ENCODE measurements at regions not wholly inside any gene's neighbourhood (a gene's known extent, or its start where the extent isn't known, plus 50 kb on each side); places are given as distances from the start of the nearest gene placed in this dataset.

DNA sequence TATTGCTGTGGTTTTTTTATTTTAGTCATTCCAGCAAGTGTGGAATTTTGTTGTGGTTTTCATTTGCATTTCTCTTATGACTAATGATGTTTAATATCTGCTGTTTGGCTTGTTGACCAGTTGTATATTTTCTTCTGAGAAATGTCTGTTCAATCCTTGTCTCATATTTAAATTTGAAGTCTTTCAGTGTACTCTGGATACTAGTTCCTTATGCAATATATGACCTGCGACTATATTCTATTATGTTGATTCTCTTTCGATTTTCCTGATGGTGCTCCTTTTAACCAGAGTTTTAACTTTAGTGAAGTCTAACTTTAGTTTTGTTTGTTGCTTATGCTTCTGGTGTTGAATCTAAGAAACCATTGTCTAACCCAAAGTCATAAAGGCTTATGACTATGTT is 1528.0 kb downstream of the TECRL start:
- no peak for DNase-seq (ENCODE audit: low read depth)

DNA sequence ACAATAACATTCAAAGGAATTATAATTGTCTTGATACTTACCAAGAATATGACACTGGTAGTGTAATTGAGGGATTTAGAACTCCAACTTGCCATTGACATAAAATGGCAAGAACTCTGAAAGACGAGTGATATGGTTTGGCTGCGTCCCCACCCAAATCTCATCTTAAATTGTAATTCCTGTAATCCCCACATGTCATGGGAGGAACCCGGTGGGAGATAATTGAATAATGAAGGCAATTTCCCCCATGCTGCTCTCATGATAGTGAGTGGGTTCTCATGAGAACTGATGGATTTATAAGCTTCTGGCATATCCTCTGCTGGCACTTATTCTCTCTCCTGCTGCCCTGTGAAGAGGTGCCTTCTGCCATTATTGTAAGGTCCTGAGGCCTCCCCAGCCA is 1536.4 kb downstream of the TECRL start:
- DNase-seq (ENCODE audit: low read depth), result no peak

DNA sequence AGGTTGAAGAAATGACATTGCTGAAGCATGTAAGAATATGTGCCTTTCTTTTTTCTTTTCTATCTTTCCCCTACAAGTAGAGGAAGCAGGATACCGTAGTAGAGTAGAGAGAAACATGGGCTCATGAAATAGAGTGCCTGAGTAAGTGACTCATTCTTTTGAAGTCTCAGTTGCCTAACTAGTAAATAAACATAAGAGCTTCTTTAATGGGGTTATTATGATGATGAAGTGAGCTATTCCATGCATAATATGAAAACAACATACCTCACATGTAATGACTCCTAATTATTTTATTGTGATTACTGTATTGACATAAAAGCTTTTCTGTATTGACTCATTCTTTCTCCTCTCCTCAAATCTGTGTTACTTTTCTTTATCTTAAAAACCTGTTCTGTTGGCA is 1538.2 kb downstream of the TECRL start:
- no peak for DNase-seq (ENCODE audit: low read depth)

DNA sequence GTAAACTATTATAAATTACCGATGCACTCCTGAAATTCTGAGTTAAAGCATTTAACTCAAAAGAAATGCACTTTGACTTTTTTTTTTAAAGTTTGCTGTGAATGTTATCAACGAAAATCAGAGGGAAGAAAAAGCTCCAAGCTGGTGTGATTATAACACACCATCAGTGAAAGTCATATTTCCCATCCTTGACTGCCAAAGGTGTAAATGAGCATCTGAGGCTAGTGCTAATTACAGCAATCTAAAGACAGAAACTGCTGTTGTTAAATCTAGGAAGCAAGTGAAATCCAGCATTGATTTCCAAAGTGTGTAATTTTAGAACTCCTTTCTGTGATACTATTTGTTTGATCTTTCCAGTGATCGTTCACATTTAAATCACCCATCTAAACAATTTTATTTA is 1538.8 kb downstream of the TECRL start:
- no peak for DNase-seq (ENCODE audit: low read depth)

DNA sequence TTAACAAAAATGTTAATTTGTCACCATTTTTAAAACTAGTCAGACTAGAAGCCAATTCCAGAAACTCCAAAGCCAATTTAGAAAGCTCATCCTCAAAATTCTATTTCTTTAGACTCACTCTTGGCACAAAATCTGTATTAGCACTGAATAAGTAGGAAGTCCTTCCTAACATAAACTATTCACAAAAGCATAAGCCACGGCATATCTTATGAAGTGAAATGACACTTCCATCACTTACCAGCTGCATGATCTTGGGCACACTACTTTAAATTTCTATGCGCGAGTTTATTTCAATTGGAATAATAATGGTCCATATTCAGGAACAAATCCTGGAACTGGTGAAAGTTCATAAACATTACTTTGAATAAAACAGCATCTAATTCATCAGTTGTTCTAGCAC is 1544.0 kb downstream of the TECRL start:
- DNase-seq (ENCODE audit: low read depth), result no peak

DNA sequence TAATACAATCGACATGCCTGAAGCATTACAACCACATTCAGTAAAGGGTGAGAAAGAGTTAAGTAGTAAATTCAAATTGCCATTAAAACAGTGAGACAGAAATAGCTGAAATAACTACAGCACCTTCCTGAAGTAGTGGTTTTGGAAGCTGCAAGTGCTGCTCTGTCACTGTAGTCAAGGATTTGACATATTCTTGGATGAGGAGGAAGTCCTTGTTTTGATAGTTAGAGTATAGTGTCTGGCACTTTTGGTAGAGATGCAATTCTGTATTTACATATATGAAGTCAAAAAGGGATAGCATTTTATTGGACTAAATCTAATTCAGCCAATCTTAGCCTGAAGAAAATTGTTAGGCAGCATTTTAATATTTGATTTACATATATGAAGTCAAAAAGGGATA is 1559.6 kb downstream of the TECRL start:
- DNase-seq (ENCODE audit: low read depth), result no peak

DNA sequence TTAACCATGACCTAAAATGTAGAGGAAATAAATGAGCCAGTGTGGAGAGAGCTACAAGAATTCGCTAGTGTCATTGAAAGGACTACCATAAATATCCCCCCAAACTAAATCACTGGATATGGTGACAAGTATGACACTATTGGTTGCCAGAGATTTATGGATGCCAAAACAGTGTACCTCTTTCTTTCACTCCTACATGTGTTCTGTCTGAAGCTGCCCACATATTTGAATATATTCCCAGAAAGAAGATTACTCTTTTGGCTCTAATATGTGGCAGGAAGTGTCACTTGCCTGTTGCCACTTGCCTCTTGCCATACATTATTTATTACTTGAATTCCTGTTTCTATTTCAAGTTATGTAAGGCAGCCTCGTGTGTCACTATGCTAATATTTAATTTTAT is 1573.6 kb downstream of the TECRL start:
- DNase-seq (ENCODE audit: low read depth), result no peak

DNA sequence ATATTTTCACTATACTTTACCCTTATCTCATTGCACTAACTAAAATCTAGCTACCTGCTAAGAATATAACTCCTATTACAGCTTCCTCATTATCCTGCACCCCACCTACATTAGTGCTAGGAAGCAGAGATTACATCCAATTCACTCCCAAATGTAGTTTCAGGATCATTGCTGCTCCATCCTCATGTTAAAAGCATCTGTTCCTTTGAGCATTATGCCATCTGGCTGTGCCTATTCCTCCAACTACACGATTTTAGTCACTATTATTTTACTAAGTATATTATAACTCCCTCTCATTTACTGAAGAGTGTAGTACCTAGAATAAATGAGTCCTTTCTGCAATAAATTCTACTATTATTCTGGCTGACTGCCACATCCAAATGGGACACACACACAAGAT is 1586.9 kb downstream of the TECRL start:
- no peak for DNase-seq (ENCODE audit: low read depth)

DNA sequence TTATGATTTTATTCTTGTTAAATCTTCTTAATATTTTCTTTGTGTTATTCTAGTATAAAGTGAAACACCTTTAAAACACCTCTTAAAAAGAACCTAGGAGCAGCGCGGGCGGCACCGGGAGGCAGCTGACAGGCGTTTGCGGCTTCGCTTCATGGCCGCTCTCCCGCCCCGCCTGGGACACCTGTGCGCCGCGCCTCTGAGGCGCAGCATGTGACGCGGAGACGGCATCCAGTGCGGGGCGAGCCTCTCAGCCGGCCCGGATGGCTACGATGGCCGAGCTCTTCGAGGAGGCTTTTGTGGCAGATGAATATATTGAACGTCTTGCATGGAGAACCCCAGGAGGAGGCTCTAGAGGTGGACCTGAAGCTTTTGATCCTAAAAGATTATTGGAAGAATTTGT is 1592.7 kb downstream of the TECRL start:
- no peak for DNase-seq (ENCODE audit: low read depth)

DNA sequence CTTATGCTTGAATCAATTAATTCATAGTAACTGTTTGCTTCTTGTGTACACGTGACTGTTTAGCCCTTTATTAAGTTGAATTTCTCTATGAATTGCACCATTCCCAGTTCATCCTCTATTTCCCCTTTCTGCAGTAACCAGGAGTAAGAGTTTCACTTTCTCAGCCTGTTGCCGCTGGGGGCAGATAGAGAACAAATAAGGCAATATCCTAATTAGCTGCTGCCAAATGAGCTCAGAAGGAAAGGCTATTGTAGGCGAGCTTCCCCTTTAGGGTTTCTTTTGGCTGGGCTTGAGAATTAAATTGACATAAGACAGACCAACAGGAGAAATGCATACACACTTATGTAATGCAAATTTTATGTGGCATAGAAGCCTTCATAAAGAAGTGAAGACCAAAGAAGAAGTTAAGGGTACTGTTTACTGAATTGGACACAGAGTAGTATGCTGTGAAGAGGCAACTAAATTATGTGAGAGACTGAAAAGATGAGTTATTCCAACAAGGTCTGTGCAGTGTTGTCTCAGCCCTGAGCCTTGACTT is 1594.7 kb downstream of the TECRL start:
- DNase-seq (ENCODE audit: low read depth), result no peak

DNA sequence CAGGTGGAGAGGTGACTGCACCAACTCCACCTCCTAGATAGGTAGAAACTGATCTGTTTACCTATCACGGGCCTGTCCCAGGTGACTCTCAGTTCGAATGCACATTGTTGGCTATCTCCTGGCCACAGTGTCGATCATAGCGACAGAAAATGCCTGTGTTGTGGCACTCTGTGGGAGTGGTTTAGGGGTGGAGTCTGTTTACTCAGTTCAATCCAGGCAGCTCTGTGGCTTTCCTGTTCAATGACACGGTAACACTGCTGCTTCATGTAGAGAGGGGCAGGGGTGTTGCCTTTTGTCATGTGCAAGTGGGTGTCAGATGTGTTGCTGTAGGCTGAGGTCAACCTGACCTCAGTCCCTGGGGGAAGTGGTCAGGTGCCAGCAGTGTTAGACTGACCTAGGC is 1602.4 kb downstream of the TECRL start:
- DNase-seq (ENCODE audit: low read depth), result no peak

DNA sequence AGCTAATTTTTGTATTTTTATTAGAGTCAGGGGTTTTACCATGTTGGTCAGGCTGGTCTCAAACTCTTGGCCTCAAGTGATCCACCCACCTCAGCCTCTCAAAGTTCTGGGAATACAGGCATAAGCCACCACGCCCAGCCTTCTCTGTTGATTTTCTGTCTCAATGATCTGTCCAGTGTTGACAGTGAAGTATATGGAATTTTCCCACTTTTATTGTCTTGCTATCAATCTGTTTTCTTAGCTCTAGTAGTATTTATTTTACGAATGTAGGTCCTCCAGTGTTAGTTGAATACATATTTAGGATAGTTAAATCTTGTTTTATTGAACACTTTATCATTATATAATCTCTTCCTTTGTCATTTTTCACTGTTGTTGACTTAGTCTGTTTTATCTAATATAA is 1603.9 kb downstream of the ADGRL3 start:
- DNase-seq (ENCODE audit: low read depth), result no peak

DNA sequence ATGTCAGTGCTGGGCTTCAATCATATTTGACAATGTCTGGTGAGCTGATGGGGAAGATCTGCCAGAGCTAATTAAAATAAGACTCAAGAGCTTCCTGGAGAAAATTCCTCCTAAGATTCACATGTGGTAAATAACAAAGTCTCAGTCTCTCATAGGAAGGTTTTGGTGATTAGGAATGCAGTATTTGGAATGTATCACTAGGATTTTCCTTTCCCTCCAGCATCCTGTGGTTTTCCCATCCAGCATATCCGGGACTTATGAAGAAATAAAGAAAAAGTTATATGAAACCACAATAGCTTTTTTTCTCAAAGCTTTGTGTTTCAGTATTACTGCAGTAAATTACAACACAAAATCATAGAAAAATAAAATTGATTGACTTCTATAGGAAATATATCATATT is 1597.1 kb downstream of the ADGRL3 start:
- DNase-seq (ENCODE audit: low read depth), result no peak

DNA sequence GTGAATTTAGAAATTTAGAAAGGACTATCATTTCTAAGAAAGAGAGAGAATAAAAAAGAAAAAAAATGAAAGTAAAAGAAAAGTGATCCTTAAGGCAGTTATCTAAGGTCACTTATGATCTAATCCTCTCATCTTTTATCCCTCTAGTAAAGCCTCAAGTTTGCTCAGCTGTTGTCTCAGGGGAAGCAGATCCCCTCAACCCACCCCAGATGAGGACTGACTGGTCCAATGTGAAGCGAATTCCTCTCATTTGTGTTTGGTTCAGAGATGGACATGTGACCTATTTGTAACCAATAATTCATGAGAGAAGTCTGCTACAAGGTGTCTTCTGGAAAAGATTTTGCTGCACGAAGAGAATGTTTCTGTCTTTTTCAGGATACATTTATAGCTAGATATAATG is 1591.3 kb downstream of the ADGRL3 start:
- no peak for DNase-seq (ENCODE audit: low read depth)

DNA sequence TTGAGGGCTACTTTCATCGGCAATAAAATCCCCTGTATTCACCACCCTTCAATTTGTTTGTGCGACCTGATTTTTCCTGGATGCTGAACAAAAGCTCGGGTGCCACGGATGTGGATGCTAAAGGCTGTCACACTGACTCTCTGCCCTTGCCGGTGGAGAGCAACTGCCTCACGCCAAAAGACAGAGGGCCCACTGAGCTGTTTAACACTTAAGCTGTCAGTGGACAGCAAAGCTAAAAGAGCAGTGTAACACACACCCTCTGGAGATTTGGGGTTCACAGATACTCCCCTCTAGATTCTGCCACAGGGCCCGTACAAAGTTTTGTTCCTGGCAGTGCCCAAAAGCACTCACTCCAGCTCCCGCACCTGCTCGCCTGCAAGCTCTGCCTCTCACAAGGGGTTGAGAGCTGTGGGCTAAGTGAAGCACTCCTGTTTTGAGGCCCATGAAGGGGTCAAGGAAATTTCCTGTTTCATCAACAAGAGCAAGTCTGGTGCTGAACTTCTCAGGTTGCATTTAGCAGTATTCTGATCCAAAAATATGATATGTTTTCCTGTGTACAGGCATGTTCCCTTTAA is 1571.9 kb downstream of the ADGRL3 start:
- no peak for DNase-seq (ENCODE audit: low read depth)

DNA sequence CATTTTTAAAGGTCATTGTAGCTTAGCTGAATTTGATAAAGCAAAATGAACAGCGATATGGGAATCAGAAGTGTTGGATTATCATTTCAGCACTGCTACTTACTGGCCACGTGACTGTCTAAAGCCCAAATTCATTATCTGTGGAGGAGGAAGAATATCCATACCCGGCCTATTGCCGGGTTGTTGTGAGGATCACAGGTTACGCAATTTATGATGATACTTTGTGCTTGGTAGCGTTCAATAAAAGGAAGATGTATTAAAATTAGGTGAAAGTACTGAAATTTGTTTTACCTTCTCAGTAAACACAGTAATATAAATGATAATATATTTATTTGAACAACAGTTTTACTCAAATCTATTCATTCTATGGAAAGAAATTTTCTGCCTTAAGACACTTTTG is 1540.2 kb downstream of the ADGRL3 start:
- no peak for DNase-seq (ENCODE audit: low read depth)

DNA sequence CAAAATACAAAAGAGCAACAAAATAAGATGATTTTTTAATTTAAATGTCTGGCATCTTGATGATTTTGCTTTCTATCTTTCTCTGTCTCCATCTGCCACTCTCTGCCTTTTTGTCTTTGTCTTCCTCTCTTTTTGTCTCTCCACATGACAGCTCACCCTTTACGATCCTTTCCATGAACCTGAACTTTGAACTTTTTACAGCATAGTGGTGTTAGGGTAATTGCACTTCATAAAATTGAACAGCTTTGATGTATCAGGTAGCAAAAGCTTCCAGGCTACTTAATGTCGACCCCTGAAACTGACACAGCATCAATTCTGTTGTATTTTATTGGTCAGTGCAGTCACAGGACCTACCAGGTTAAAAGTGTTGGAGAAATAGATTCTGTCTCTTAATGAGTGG is 1517.0 kb downstream of the ADGRL3 start:
- DNase-seq (ENCODE audit: low read depth), result no peak

DNA sequence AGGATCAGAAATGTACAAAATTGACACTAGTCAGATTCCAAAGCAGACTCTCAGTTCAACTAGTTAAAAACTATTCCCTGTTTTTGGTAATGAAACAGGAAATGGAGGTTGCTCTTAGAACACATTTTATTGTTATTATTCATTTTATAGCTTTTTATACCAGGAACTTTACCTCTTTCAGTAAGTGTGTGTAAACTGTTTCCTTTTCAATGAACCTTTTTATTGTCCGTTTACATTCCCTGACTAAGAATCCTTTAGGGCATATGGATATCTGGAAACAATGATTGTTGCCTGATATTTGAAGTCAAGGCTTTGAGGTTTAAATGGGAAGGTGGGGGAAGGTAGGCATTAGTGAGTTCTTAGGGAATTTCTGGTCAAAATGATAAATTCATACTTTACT is 1511.4 kb downstream of the ADGRL3 start:
- no peak for DNase-seq (ENCODE audit: low read depth)

DNA sequence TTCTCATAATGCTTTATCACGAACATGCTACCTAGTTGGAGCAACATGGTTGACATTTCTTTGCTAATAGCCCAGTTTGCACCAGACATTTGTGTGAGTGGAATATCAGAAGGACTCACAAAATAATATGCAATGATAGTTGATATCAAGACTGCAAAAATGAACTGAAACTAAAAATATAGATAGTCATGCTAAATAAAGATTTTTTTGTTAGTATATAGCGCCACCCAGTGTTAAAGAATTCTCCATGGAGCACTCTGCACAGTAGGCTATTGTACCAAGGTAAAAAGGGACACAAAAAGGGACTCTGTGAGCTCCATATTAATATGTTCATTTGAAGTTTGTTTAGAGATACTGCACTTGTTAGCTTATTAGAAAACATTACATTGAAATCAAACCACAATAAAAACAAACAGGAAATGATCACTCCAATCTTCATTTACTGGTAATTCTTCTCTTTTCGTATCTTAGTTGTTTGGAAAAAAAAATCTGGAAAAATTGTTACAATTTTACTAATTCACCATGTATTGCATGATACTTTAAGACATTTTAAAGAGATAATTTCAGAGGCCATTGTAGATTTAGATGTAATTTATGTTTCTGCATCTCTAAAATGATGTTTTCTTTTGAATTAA is 1509.6 kb downstream of the ADGRL3 start:
- DNase-seq (ENCODE audit: low read depth), result no peak

DNA sequence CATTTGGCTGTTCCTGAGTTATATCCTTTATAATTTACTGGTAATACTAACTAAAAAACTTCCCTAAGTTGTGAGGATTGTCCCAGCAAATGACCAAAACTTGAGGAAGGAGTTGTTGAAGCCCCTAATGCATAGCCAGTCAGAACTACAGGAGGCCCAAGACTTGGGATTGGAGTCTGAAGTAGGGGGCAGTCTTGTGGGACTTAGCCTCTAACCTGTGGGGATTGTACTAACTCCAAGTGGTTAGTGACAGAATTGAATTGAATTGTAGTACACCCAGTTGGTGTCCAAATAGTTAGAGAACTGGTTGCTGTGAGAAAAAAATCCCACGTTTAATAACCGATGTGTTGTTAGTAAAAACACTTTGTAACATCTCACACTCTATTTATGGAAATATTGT is 1506.3 kb downstream of the ADGRL3 start:
- no peak for DNase-seq (ENCODE audit: low read depth)

DNA sequence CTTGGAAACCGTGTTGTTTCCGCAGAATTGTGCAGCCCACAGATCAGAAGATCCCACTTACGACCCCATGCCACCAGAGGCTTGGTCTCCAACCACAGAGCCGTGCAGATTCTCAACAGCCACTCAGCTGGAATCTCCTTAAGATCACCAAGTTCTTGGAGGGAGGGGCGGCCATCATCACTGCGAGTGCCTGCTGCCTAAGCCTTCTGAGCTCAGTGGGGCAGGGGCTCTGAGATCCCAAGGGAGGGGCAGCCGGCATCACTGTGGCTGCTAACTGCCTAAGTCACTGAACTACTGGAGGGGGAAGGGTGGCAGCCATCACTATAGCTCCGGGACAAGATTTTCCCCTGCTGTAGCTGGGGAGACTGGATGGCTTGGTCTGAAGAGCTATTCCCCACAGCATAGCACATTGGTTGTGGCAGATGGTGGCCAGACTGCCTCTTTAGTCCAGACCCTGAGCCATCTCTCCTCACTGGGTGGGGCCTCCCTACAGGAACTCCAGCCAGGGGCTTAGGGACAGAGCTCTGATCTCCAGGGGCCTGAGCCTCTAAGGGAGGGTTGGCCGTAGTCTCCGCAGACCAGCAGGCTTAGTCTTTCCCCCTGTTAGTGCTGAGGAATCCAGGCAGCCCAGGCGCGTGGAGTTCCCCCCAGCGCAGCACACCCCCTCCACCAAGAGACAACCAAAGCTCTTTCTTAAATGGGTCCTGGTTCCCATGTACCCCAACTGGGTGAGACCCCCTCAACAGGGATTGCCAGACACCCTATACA is 1483.9 kb downstream of the ADGRL3 start:
- DNase-seq (ENCODE audit: low read depth), result no peak

DNA sequence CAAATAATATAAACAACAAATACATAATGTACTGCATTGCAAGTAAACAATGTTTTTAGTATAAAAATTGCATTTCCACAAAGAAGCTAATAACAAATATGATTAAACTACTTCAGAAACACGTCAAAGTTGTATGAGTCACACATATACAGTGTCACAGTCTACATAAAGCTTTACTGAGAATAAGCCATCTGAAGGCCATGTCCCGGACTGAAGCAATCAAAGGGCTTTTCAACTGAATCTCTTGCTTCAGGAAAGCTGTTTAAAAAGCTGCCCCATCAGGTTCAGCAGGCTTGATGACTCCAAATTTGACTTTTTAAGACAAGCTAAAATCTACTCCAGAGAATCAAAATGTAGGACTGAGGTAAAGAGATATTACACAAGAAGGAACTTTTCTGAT is 1476.8 kb downstream of the ADGRL3 start:
- DNase-seq (ENCODE audit: low read depth), result no peak

DNA sequence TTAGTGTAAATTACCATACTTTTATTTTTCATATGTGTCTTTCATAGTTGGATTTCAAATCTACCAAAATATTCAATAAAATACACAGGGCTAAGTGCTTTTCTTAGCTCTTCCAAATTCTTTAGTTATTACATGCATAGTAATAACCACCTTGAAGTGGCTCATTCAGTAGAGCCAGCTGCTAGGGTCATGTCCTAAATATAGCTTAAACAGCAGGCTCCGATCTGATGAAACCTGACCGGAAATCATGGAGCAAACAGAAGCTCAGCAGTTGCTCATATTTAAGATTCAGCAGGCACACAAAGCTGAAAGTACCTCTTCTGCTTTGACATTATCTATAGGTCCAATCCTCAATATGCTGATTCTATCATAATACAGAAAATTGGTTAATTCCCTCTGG is 1470.4 kb downstream of the ADGRL3 start:
- DNase-seq (ENCODE audit: low read depth), result no peak

DNA sequence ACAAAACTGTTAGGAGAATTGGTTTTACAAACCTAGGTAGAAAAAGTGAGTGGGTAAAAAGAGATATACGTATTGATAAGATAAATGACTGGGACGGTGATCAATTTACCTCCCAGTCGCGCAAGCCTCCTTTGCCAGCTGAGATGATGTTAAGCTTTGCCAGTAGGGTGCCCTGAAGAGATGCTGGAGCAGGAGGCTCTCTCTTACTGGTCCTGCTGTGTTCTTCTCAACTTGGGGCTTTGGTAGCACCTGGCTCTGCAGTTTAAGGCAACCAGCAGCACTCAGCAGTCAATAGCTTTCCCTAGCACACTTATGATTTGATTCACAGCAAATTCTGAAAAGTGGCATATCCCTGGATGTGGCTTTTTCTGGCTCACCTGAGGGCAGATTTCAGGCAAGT is 1461.7 kb downstream of the ADGRL3 start:
- no peak for DNase-seq (ENCODE audit: low read depth)
